Epithelial cell of prostate (primary cell): ENCODE measurements at regions not wholly inside any gene's neighbourhood (a gene's known extent, or its start where the extent isn't known, plus 50 kb on each side); places are given as distances from the start of the nearest gene placed in this dataset.

ENCODE experiments used
- DNase-seq: peaks from one replicate; pipeline ENCODE4 v3.0.0-alpha.2; 2011; ENCODE audit warnings: low read depth, low spot score
- H3K27ac ChIP-seq: fragments of 450-650 bp; 2 replicates; pipeline ENCODE4 v1.5.1; 2017; ENCODE audit warnings: mild to moderate bottlenecking

DNA sequence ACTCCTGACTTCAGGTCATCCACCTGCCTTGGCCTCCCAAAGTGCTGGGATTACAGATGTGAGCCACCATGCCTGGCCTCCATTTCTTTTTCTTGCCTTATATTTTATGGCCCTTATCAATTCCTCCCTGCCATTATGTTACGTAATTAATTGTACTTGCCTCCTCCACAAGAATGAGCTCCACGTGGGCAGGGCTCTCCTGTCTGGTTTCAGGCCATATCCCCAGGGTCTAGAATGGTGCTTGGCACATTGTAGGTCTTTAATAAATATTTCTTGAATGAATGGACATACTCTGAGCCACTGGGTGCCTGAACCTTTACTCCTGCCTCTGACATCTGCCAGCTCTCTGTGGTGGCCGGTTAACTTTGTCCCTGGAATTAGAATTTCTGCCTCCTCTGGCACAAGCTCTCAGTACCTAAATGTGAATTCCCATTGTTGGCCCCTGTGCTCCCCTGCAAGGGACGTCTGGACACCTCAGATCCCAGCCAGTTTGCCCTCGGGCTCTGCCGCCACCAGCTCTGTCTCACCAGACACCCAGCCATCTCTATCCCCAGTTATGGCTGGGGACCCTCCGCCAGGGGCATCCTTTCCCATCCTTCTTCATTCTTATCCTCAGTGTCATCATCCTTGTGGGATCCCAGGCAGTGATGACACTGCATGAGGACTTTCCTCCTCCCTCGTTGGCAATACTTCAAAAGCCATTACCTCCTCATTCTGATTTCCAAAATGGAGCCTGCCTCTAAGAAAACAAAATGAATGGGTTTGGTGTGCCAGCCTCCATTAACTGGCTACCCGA is 165.6 kb upstream of the SMAD3 start:
- no peak overlapping the region for H3K27ac ChIP-seq
- no peak for DNase-seq

DNA sequence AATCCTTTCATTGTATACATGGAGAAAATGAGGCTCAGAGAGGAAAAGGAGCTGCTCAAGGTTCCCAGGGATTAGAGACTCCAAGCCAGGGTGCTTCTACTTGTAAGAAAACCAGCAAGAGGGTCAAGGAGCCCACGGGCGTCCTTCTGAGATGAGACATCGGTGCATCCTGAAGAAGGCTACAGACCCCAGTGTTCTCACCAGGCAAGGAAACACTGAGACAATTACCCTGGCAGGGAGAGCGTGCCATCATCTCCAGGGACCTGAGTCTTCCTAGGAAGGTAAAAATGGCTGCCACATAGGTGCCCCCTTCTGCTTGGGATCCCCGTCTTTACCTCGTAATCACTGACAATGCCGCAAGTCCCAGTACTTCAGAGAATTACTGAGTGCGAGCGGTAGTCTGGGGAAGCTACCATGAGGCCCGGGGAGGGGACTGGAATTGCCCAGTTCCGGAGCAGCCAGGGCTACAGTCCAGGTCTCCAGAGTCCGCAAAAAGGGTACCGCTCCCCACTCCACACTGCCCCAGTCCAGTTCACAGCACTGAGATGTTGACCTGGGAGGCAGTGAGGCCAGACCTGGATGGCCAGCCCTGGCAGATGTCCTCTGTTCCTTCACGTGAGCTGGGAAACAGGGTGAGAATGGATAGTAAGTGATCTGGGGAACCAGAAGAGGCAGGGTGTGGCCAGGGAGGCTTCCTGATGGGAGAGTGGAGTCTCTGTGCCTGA is 164.7 kb upstream of the SMAD3 start:
- DNase-seq, result no peak
- no peak overlapping the region for H3K27ac ChIP-seq

- no peak for DNase-seq
- no peak overlapping the region for H3K27ac ChIP-seq
These were observed 163.9 kb upstream of the SMAD3 start for GRCh38 chr15:66901336-66902100.

DNA sequence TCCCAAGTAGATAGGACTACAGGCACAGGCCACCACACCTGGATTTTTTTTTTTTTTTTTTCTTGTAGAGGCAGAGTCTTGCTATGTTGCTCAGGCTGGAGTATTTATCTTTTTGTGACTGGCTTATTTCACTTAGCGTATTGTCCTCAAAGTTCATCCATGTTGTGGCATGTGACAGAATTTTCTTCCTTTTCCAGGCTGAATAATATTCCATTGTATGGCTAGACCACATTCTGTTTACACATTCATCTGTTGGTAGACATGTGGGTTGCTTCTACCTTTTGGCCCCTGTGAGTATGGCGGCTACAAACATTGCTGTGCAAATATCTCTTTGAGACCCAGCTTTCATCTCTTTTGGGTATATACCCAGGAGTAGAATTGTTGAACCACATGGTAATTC is 160.2 kb upstream of the SMAD3 start:
- no peak overlapping the region for H3K27ac ChIP-seq
- no peak for DNase-seq

- no peak for DNase-seq
- H3K27ac ChIP-seq, result no peak overlapping the region
These were observed 159.4 kb upstream of the SMAD3 start for GRCh38 chr15:66905954-66906353.

DNA sequence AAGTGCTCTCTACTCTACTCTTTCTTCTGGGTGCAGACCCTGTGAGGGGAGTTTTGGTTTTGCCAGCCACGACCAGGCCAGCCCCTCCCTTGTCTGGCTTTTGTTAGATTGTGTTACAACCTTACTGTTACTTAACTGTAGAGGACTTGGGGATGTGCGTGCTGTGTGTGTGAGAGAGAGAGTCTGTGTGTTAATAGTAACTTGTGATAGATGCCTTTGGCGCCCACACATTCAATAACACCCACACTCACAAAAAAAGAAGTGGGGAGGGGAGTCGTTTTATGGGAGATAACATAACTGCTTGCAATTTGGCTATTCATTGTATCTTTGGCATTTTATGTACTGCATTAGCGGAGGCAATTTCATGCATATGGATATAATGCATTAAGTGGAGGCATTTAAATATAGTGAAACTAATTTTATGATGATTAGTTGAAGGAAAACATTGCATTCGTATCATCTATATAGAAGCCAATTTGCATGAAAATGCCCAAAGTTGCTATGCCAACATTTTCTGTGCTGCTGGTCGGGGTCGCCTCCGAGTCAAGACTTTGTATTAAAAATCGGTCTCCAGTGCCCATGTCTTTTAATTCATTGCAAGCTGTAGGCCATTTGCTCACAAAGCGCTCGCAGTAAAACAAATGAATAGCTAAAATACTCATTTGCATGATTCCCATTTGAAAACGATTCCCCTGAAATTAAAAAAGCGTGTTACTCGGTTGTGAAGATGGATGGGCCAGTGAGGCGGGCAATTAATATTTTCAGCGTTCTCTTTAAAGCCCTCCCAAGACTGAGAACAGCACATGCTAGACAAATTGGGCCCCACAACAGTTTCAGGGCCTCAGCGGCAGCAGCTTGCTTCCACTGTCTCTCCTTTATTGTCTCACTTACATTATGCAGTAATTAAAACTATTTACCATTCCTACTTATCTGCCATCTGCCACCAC is 158.5 kb upstream of the SMAD3 start:
- no peak for DNase-seq
- H3K27ac ChIP-seq, result no peak overlapping the region

DNA sequence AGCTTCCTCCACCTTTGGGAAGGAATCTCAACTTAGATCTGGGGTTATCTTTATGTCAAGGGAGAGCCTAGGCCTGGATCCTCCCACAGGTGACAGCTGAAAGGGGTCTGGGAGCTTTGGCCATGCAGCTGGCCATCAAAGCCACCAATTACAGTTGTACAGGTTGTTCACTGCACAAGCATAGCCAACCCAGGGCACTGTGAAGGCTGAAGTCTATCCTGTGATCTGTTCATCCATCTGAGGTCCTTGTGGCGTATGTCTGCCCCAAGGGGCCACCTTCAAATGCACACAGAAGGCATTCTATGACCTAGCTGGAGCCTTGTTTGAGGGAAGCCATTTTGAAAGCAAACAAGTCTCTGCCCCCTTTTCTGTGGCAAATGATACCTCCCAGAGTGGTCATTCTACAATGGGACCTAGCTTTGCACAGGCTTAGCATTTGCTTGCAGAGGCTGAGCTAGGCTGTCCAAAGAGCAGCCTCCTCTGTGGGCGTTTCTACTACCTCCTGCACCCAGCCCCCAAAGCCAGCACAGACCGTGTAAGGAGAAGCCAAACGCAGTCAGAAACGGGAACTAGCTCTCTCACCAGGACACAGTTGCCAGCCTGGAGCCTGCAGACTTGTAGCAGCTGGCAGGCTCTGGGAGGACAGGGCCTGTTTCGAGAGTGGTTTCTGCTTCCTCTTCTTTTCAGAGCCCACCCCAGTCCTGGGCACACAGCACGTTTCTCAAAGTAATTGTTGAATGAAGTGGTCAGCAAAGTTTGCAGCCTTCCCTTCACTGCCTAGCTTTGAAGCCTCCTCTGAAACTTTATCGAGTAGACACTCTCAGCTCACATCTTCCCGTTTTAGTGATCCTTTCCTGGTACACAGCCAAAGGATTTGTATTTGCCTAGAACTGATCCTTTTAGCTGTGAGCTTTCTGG is 157.3 kb upstream of the SMAD3 start:
- DNase-seq, result no peak
- no peak overlapping the region for H3K27ac ChIP-seq

GRCh38 chr15:66908744-66909095 is 156.7 kb upstream of the SMAD3 start:
- no peak overlapping the region for H3K27ac ChIP-seq
- DNase-seq, result no peak

DNA sequence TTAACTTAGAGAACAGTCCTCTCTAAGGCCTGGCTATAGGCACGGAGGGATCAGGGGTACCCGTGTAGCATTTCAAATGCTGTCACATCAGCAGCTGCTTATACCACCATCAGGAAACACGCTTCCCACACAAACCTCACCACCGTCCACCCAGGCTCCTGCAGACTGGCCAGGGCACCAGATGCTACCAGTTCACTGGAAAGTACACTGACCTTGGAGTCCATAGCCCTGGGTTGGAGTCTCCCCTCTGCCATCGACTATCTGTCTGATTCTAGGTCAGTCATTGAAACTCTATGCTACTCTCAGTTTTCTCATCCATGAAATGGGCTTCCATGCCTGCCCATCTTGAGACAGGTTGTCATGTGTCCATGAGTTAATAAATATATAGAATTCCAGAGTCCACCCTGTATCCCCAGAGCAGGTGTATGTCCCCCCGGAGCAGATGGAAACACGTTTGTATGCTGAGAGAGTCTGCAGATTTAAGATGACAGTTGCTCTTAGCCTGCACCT is 156.0 kb upstream of the SMAD3 start:
- no peak overlapping the region for H3K27ac ChIP-seq
- DNase-seq, result no peak

DNA sequence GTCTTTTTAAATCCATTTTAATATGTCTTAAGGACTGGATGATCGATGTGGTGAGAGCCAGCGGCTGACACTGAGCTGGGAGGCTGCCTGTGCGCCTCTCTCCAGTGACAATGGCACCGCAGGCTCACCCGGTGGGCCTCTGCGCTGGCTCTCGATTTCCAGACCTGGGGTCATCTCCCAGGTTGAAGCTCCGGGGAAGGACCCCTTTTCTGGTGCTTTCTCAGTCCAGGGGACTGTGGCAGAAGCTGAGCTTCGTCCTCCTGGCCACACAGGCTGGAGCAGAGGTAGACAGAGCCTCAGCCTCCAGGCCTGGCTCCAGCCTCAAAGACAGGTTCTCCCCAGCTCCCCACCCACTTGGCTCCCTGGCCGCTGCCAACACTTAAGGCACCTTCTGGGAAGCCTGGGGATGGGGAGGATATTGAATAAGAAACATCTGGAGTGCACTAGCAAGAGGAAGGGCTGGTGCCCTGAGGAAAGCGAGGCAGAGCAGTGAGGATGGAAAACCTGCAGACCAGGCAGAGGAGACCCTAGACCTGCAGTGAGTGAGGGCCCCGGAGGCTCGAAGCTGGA is 154.2 kb upstream of the SMAD3 start:
- DNase-seq, result no peak
- H3K27ac ChIP-seq, result no peak overlapping the region

- no peak for DNase-seq
- no peak overlapping the region for H3K27ac ChIP-seq
These were observed 153.4 kb upstream of the SMAD3 start for GRCh38 chr15:66912001-66912400.

- no peak overlapping the region for H3K27ac ChIP-seq
- no peak for DNase-seq
These were observed 153.0 kb upstream of the SMAD3 start for GRCh38 chr15:66912441-66912840.

- no peak overlapping the region for H3K27ac ChIP-seq
- no peak for DNase-seq
These were observed 147.4 kb upstream of the SMAD3 start for GRCh38 chr15:66917904-66918448.

- DNase-seq, result no peak
- no peak overlapping the region for H3K27ac ChIP-seq
These were observed 146.0 kb upstream of the SMAD3 start for GRCh38 chr15:66919421-66919820.

GRCh38 chr15:66921319-66921915 is 144.0 kb upstream of the SMAD3 start:
- no peak for DNase-seq
- no peak overlapping the region for H3K27ac ChIP-seq

DNA sequence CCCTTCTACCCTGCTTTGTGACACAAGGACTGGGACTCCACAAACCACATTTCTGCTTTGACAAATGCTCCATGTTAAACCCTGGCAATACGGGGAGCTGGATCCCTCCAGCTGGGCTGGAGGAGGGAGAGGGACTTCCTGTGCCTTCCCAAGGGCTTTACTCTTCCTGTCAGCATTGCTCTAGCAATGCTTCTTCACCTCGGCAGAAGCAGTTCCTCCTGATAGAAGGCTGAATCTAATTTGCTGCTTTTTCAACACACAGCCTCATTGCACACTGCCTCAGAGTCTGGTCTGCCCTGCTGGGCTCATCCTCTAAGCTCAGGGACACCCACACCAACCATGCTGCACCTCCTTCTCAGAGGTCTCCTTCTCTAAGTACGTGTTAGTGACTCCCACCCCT is 142.8 kb upstream of the SMAD3 start:
- H3K27ac ChIP-seq, result no peak overlapping the region
- no peak for DNase-seq

- DNase-seq, result no peak
- H3K27ac ChIP-seq, result no peak overlapping the region
These were observed 141.9 kb upstream of the SMAD3 start for GRCh38 chr15:66923438-66923881.

DNA sequence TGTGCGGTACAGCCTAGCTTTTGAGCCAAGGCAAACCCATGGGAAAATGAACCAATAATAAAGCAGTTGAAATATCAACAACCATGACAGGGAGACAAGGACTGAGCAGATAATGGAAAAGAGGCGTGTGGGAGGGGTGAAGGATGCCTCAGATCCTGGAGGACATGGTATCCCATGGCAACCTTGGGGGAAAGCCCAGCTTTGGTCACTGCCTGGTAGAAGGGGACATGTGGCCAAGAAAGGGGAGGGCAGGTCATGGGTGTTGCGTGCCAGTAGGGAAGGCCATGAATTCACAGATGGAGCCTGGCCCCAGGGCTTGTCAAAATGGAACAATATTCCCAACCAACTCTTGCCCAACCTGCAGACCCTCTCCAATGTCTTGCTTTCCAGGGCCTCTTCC is 140.5 kb upstream of the SMAD3 start:
- no peak overlapping the region for H3K27ac ChIP-seq
- DNase-seq, result no peak
